Fibroblast of the aortic adventitia (primary cell): ENCODE measurements at regions not wholly inside any gene's neighbourhood (a gene's known extent, or its start where the extent isn't known, plus 50 kb on each side); places are given as distances from the start of the nearest gene placed in this dataset.
"Not testable (repeated sequence)": the region's sequence is repeated elsewhere in the genome, so short reads cannot be mapped to it uniquely, and the experiment has no call there.

Experiments used
- DNase-seq: peaks from one replicate; pipeline ENCODE4 v3.0.0-alpha.2; 2010; ENCODE audit warnings: low read depth
- H3K4me3 ChIP-seq: 2 replicates; pipeline ENCODE4 v1.5.1; 2011; ENCODE audit warnings: low read depth, mild to moderate bottlenecking, control low read depth, low read length, moderate library complexity
- TF ChIP-seq, protein P1 (sequence below): IDR thresholded peaks from 2 replicates; pipeline ENCODE4 v1.5.1; 2011; ENCODE audit warnings: mild to moderate bottlenecking, low read length, control low read depth, inconsistent platforms; ENCODE audit not compliant: insufficient read depth

DNA sequence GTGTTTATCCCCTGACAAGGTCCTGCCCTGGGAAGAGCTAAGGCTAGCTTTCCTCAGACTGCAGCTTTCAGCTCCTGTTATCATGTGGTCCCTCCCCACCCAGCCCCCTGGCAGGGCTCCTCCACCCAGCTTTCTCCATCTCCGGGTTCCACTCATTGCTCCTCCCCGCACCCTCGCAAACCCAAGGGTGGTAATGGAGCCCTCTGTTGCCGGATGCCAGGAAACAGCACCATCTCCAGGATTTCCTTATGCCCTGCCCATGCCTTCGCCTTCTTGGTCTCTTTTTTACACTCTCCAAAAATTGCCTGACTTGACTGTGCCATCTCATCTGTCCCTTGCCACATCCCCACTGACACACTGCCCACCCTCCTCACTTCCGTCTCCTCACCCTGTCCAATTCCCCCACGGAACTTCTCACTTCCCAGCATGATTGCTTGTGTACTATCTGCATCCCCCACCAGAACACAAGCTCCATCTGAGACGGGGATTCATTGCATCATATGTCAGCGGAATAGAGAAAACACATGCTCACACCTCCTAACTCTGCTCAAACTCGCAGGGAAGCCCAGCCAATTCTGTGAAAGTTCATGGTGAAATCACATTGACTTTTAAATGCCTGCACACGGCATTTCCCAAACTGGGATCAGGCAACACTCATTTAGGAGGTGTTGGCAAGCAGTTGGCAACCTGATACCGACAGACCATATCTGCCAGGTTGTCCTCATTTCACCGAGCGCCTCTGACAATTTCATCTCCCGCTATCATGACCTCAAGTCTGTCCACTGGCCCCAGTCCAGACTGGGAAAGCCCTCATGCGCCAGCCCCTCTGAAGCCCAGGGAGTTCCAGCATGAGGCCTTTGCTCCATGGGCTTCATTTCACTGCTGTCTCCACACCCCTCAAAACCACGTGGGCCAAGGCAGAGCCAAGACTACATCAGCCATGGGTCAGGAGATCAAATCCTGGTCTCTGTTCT, 201.1 kb downstream of the MATN1 start:
- peak; percentile 86 for DNase-seq
- TF ChIP-seq, protein P1, sequence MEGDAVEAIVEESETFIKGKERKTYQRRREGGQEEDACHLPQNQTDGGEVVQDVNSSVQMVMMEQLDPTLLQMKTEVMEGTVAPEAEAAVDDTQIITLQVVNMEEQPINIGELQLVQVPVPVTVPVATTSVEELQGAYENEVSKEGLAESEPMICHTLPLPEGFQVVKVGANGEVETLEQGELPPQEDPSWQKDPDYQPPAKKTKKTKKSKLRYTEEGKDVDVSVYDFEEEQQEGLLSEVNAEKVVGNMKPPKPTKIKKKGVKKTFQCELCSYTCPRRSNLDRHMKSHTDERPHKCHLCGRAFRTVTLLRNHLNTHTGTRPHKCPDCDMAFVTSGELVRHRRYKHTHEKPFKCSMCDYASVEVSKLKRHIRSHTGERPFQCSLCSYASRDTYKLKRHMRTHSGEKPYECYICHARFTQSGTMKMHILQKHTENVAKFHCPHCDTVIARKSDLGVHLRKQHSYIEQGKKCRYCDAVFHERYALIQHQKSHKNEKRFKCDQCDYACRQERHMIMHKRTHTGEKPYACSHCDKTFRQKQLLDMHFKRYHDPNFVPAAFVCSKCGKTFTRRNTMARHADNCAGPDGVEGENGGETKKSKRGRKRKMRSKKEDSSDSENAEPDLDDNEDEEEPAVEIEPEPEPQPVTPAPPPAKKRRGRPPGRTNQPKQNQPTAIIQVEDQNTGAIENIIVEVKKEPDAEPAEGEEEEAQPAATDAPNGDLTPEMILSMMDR: no peak
- no peak overlapping the region for H3K4me3 ChIP-seq

DNA sequence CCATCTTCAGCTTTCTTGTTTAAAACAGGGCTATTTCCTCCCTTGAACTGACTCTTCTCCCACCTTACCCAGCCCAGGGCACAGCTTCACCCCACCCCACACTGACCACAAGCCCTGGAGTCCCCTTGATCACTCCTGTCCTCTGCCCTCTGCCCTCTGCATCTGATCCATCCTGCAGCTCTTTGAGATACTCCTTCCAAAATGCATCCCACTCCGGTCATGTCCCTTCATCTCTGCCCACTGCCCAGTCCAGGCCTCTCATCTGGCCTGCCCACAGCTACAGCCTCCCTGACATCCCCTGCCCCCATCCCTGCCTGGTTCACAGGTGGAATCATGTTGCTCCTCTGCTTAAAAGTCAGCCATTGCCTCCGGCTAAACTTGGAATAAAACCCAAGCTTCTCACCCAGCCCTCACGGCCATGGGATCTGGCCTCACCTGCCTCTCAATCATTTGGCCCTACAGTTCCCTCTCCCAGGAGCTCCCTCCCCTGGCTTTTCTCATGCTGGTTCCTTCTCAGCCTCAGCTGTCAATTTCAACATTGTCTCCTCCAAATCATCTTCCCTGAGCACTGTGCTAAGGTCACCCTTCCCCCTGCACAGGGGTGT, 202.0 kb downstream of the MATN1 start:
- no peak overlapping the region for H3K4me3 ChIP-seq
- no peak for DNase-seq
- TF ChIP-seq, protein P1: no peak

DNA sequence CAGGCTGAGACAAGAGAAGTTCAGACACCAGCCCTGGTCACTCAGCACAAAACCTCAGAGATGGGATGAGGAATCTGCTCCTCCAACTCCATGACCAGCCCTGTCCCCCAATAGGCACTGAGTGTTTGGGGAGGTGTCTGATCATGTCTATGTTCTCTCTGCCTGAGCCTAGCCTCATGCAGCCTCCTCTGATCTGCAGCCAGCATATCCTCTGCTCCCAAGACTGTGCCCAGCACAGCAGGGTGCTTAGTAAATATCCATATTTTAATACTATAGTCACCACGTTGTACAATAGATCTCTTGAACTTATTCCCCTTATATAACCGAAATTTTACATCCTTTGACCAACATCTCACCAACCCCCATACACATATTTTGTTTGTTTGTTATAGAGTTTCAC, 202.9 kb downstream of the MATN1 start:
- no peak for DNase-seq
- TF ChIP-seq, protein P1: no peak
- H3K4me3 ChIP-seq: no peak overlapping the region

DNA sequence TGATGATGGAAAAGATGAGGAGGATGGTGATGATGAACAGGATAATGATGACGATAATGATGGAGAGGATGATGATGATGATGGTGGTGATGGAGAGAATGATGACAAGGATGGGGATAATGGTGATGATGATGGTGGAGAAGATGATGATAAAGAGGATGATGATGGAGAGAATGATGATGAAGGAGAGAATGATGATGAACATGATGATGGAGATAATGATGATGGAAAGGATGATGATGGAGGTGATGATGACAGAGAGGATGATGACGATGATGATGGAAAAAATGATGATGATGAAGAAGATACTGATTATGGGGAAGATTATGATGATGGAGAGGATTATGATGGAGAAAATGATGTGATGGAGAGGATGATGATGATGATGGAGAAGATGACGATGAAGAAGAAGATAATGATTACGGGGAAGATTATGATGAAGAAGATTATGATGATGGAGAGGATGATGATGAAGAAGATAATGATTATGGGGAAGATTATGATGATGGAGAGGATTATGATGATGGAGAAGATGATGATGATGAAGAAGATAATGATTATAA, 204.1 kb downstream of the MATN1 start:
- TF ChIP-seq, protein P1: no peak
- DNase-seq: no peak
- no peak overlapping the region for H3K4me3 ChIP-seq

DNA sequence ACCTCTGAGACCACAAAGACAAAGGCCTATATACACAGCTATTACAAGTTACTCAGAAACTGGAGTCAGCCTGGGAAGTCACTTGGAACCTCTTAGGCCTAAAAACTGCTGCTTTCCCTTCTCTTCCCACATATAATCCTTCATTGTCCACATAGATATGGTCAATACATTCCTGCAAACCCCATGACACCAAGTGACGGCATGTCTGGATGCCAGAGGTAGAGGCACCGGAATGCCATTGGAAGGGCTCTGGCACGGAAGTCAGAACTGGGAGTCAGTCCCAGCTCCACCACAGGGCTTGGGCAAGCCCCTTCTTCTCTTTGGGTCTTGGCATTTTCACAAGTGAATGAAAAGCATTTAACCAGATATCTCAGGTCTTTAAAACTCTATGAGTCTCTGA, 204.7 kb downstream of the MATN1 start:
- H3K4me3 ChIP-seq: no peak overlapping the region
- DNase-seq: no peak
- TF ChIP-seq, protein P1: no peak

DNA sequence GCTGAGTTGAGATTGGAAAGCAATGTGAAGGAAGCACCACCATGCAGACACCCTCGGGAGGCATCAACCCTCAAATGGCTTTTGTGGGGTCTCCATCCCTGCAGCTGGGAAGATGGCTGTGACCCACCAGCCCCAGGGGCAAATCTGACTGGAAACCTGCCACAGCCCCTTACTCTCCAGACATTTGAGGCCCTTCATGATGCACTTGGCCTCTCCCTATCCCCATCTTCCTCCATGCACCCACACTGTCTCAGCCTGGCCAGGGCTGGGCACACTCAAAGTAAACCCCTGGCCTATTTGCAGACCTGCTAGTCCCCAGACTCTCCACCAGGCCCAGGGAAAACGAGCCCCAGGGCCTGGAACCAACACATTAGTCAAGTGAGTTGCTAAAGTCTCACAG, 205.2 kb downstream of the MATN1 start:
- no peak overlapping the region for H3K4me3 ChIP-seq
- TF ChIP-seq, protein P1: no peak
- DNase-seq: no peak

DNA sequence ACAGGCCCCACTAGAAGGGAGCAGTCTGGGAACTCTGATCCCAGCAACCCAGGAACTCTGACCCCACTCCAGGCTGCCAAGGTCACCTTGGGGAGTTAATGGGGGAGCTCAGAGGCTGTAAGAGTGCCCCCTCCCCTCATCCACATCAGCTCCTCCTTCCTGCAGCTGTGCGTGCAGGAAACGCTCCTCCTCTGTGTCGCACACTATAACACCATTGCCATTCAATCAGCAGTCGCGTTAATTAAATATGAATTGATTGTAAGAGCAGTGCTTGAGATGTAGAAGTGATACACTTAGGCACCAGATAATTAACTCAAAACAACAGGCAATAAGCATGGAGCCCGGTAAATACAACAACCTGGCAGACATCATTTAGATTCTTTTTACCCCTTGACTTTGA, 205.7 kb downstream of the MATN1 start:
- not testable (repeated sequence) for DNase-seq

DNA sequence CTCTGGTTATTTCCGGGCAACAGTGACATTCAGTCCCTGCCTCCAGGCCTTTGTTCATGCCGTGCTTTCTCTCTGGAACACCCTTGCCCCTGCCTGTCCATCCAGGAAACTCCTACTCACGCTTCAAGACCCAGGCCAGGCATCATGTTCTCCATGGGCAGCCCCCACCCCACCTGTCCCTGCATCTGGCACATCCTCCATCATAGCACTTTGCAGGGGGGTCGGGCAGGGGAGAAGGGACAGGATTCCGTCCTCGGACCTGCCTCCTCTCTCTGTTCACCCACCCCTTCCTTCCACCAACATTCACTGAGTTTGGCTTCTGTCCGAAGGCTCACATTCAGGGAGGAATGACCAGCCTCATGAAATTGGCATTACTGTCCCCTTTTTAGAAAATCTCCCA, 206.1 kb downstream of the MATN1 start:
- not testable (repeated sequence) for H3K4me3 ChIP-seq, DNase-seq

More for the DNA sequence above, 205.7 kb downstream of the MATN1 start:
- not testable (repeated sequence) for H3K4me3 ChIP-seq
